Upper lobe of left lung (tissue), 4 donors: ENCODE measurements at regions not wholly inside any gene's neighbourhood (a gene's known extent, or its start where the extent isn't known, plus 50 kb on each side); places are given as distances from the start of the nearest gene placed in this dataset.
"Not testable (repeated sequence)": the region's sequence is repeated elsewhere in the genome, so short reads cannot be mapped to it uniquely, and the experiment has no call there.

Experiments used
- EP300 ChIP-seq, 4 donors: sonication (generic); formaldehyde crosslinking; IDR thresholded peaks; one replicate each; pipeline ENCODE4 v1.5.1; 2017; ENCODE audit warnings: antibody characterized with exemption in 4 of 4, control low read depth in 2 of 4
- POLR2A ChIP-seq, 4 donors: fragments of 450-650 bp; IDR thresholded peaks; one replicate each; pipeline ENCODE4 v1.5.1; 2016 to 2017; ENCODE audit warnings: antibody characterized with exemption in 4 of 4, mild to moderate bottlenecking in 2 of 4
- TF ChIP-seq, protein P1 (sequence below), 6 experiments: fragments of 450-650 bp in 4 of 6; fragments of 200-600 bp in 2 of 6; sonication (generic) in 2 of 6; IDR thresholded peaks; one replicate each; pipeline ENCODE4 v1.5.1; 2016 to 2019; ENCODE audit warnings: antibody characterized with exemption in 6 of 6

DNA sequence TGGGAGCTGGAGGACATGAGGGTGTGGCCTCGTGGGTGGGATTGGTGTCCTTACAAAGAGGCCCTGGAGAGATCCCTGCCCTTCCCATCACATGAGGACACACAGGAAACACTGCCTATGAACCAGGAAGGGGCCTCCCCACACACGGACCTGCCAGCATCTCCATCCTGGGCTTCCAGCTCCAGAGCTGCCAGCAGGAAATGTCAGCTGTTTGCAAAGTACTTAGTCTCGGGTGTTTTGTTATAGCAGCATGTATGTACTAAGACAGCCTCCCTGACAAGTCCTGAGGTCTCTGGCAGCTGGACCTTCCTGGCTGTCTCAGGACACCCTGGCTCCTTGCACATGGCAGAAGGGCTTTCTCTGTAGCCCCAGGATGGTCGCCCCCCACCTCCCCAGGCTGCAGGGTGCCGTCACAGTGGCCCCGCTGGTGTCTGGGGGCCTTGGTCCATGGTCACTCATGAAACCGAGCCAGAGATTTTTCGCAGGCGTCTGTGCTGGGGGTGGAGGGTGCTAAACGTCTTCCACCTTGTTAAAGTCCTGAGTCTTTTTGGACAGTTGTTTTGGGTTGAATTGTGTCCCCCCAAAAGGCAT, 157.0 kb upstream of the ZNF469 start:
- TF ChIP-seq EP300, POLR2A (IDR thresholded peaks at IDR 0.05): not testable (repeated sequence)
- TF ChIP-seq, protein P1, sequence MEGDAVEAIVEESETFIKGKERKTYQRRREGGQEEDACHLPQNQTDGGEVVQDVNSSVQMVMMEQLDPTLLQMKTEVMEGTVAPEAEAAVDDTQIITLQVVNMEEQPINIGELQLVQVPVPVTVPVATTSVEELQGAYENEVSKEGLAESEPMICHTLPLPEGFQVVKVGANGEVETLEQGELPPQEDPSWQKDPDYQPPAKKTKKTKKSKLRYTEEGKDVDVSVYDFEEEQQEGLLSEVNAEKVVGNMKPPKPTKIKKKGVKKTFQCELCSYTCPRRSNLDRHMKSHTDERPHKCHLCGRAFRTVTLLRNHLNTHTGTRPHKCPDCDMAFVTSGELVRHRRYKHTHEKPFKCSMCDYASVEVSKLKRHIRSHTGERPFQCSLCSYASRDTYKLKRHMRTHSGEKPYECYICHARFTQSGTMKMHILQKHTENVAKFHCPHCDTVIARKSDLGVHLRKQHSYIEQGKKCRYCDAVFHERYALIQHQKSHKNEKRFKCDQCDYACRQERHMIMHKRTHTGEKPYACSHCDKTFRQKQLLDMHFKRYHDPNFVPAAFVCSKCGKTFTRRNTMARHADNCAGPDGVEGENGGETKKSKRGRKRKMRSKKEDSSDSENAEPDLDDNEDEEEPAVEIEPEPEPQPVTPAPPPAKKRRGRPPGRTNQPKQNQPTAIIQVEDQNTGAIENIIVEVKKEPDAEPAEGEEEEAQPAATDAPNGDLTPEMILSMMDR (IDR thresholded peaks at IDR 0.05) = not testable (repeated sequence)
